ENCODE measurements at regions not wholly inside any gene's neighbourhood (a gene's known extent, or its start where the extent isn't known, plus 50 kb on each side); places are given as distances from the start of the nearest gene placed in this dataset.
"Not testable (repeated sequence)": the region's sequence is repeated elsewhere in the genome, so short reads cannot be mapped to it uniquely, and the experiment has no call there.

- not testable (repeated sequence) for H3K4me3 Mint-ChIP-seq; H4K91ac ChIP-seq (ENCODE audit: insufficient read length, low read depth, low read length); H3K4me1 ChIP-seq (ENCODE audit: insufficient read depth, low read length); H3K23ac ChIP-seq (ENCODE audit: insufficient read length, low read depth, low read length); H3K79me1 ChIP-seq (ENCODE audit: insufficient read depth, low read depth, low read length, poor library complexity, severe bottlenecking); H4K5ac ChIP-seq (ENCODE audit: insufficient read length, low read depth, low read length); H3K18ac ChIP-seq (ENCODE audit: insufficient read length, low read depth, low read length); H4K8ac ChIP-seq (replicated peaks; ENCODE audit: insufficient read length, low read depth, low read length); H2BK120ac ChIP-seq (ENCODE audit: low read depth, low read length, poor library complexity, severe bottlenecking); H3K9me3 ChIP-seq (ENCODE audit: control insufficient read depth, low read depth, low read length); H3K56ac ChIP-seq (ENCODE audit: insufficient read length, low read depth, low read length); H2BK20ac ChIP-seq (ENCODE audit: low read depth, low read length, poor library complexity, severe bottlenecking); H2BK5ac ChIP-seq (ENCODE audit: insufficient read length, low read length); H3K4me2 ChIP-seq (ENCODE audit: insufficient read depth, insufficient read length, low read length); H2BK12ac ChIP-seq (ENCODE audit: insufficient read length, low read depth, low read length); H3K27me3 ChIP-seq (ENCODE audit: insufficient read depth, low read length); H2BK15ac ChIP-seq (ENCODE audit: low read depth, low read length); H3T11ph ChIP-seq (ENCODE audit: low read length); H3K4ac ChIP-seq (ENCODE audit: low read depth, low read length); H3K4me1 Mint-ChIP-seq; H3K79me2 ChIP-seq (ENCODE audit: insufficient read depth, low read length); H3K27ac ChIP-seq (ENCODE audit: insufficient read length, low read depth, low read length); H3K27me3 Mint-ChIP-seq (ENCODE audit: low read depth); H3K23me2 ChIP-seq (ENCODE audit: insufficient read length, low read depth, low read length, poor library complexity, severe bottlenecking); H4K20me1 ChIP-seq (ENCODE audit: control insufficient read depth, insufficient read depth, insufficient read length); H3K9ac ChIP-seq (ENCODE audit: extremely low read depth, insufficient read length, low read length); H2AK5ac ChIP-seq (ENCODE audit: insufficient read length, low read length)
- WGBS (ENCODE audit: extremely low coverage, insufficient read length, low lambda C conversion rate) = no CpG with 5 or more reads among the region's 9 CpGs
- H3K14ac ChIP-seq (ENCODE audit: insufficient read depth, low read length) = peak overlapping the region; percentile 42; the same call in 1 of the 2 replicates
- H2AFZ ChIP-seq (ENCODE audit: low read length) = peak overlapping the region; percentile 22
- Mint-ChIP-seq H3K27ac (0 out of 7 replicates have a peak overlapping the region, but pooled peaks of 1 of the 3 experiments have one; percentile 73), H3K9me3 (peaks cover 26 to 32% of the 10 kb centered on the region in 2 experiments), H3K36me3 (ENCODE audit: insufficient read depth in 1 of 3, low read depth in 3 of 3) (peaks cover 2 to 26% (median 17%) of the 10 kb centered on the region in 3 experiments; a peak in 6 of 7 replicates)
- TF ChIP-seq CTCF (conservative IDR thresholded peaks at IDR 0.05) = peak; percentile 46; the same call in 2 of the 3 replicates
- peak; percentile 44 for DNase-seq
These were observed 72.1 kb downstream of the OGFRL1 start for GRCh38 chr6:71360556-71361335.
